Activated CD4-positive, alpha-beta T cell treated with anti-CD3 and anti-CD28 coated beads, Interleukin-2, amount 50 U/mL, for 24 hours (primary cell): ENCODE measurements at regions not wholly inside any gene's neighbourhood (a gene's known extent, or its start where the extent isn't known, plus 50 kb on each side); places are given as distances from the start of the nearest gene placed in this dataset.

Experiments
- DNase-seq, 2 donors: peaks; one replicate each; pipeline ENCODE4 v3.0.0-alpha.2; 2020; ENCODE audit warnings: low read depth in 1 of 2, low spot score in 1 of 2

GRCh38 chr1:172946814-172947507 is 103.8 kb downstream of the TNFSF18 start:
- DNase-seq = no peak

GRCh38 chr1:172948457-172948856 is 102.3 kb downstream of the TNFSF18 start:
- no peak for DNase-seq

DNA sequence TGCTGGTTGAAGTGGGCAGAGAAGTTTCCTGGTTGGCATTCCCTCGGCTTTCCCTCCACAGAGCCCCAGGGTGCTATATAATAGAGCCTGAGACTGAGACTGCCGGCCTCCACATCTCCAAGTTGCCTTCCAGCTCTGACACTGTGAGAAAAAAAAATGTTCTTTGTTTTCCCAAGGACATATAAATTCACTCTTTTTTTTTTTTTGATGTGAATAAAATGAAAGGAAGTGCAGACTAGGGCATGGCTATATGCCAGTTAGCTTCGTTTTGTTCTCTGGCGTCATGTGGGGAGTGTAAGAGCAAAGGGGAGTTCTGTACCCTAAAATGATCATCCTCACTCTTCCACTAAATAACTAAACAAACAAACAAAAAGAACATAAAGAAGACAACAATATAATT is 101.6 kb downstream of the TNFSF18 start:
- no peak for DNase-seq

DNA sequence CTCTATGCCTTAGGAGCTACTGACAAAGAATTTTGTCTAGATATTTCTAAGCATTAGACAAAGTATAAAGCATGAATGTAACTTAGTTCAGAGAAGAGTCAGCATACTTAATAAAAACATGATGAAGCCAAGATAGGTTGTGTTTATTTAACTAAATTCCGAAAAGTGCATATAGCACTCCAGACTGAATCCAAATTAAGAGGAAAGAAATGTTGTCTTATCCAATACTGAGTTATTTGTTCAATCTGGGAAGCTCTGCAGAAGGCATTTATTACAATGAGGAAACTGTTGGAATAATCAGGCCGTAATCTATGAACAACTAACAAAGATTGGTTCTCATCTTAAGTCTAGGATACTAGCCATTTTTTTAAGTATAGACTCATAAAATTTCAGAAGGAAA is 100.2 kb downstream of the TNFSF18 start:
- no peak for DNase-seq

- DNase-seq = no peak
Measured at GRCh38 chr1:172951730-172952365, 98.9 kb downstream of the TNFSF18 start.

DNA sequence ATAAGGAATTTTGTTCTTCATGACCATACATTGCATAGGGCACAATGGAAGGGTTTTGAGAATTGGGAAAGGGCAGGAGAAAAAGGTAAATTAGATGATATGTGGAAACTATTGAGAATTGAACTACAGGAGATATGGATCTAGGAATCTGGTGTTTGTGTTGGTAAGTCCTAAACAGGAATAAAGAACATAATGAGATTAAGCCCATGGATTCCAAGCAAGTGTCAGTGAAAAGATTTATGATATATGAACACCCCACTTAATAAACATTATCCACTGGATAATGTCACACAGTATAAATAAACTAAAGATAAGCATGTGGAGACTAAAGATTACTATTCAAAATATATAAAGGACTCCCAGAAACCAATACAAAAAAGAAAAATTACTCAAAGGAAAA is 98.2 kb downstream of the TNFSF18 start:
- DNase-seq = no peak

DNA sequence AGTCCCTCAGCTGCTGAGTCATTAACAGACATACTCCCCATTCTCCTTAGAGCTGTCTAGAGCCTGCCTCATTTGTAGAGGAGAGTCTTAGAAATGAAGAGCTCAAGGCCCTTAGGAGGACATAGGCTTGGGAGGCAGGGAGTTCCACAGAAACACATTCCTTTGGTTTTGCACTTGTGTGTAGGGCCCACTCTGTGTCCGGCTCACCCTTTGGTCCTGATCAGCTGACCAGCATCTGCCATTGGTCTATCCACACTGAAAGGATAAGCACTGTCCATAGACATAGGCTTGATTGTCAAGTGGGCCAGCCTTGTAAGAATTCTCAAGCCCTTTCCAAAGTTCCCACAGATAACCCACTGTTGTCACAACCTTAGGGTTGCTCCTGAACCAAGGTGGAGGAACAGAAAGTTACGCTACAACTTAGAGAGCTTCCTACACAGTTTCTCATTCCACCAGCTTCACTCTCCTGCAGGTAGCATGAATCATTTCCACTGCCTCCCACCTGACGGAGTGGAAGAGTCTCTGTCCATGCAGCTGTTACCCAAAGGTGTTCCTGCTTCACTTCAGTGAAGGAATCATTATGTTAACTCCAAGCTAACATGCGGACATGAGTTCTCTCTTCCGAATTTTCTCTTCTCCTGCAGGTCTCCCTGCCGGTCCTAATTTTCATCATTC is 96.1 kb downstream of the TNFSF18 start:
- no peak for DNase-seq

DNA sequence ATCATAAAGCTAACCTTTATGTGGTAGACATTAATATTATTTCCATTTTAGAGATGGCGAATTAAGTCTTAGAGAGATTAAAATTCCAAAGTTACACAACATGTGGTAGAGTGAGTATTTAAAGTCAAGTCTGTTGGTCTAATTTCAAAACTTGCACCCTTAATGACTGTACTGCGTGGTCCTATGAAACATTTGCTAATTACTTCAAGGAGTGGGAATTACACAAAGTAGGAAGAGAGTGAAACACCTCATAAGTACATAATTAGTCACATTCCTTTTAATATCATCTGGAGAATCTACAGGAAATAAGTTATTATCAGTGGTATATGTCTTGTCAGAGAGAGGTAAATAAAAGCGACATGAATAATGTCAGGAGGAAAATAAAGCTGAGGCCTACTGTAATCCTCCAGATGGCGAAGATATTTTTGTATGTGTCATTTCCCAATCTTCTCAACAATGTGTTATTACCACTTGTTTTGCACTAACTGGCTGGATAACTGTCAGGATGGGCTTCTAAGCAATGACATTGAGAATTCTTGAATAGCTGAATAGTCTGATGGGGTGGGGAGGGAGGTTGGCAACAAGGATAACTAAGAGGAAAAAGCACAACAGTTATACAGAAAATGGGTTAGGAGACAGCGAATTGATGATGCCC is 95.5 kb downstream of the TNFSF18 start:
- DNase-seq = no peak

DNA sequence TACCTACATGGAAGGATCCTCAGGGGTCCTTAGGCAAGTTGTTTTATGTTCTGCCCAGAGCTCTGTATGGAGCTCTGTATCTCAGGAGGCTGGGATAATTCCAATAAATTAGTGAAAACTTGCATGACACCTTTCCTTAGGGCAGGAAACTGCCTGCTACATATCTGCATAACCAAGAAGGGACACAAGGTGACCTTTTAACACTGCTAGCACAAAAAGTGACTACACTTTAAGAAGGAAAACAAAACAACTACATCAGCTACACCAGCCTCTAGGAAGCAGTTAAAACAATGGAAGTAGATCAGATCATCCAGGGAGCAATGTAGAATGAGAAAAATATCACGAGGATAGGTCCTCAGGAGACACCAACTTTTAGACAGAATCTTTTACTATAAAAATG is 93.9 kb downstream of the TNFSF18 start:
- no peak for DNase-seq

DNA sequence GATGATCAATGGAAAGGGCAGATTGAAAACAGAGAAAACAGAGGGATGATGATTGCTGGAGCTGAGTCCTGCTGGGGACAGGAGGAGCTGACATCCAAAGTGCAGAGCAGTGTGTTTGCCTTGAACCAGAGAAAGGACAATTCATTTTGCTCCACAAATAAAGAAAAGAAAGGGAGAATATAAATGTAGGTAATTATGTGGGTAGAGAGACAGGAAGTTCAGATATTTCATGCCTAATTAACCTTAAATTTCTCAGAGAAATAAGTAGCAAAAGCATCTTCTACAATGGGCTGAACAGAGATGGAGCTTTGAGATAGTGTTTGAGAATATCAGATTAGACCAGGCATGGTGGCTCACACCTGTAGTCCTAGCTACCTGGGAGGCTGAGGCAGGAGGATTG is 93.2 kb downstream of the TNFSF18 start:
- DNase-seq = no peak

DNA sequence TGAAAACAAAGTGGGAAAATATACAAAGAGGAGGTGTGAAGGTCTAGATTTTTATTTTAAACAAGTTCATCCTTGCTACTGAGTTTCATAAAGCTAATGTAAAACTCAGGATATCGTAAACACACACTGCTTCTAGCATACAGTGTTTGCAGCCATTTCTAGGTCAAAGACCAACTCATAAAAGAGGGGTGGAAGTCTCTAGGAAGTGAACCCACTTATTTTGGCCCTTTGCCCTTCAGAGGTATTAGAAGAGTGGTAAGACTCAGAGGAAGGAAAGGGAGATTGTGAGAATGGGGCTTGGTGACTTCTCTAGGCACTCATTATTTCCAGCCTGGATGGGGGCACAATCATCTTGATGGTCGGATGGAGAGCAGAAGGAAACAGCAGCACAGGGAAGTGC is 91.2 kb downstream of the TNFSF18 start:
- DNase-seq = no peak

- DNase-seq = no peak
Measured at GRCh38 chr1:172960019-172960418, 90.7 kb downstream of the TNFSF18 start.

DNA sequence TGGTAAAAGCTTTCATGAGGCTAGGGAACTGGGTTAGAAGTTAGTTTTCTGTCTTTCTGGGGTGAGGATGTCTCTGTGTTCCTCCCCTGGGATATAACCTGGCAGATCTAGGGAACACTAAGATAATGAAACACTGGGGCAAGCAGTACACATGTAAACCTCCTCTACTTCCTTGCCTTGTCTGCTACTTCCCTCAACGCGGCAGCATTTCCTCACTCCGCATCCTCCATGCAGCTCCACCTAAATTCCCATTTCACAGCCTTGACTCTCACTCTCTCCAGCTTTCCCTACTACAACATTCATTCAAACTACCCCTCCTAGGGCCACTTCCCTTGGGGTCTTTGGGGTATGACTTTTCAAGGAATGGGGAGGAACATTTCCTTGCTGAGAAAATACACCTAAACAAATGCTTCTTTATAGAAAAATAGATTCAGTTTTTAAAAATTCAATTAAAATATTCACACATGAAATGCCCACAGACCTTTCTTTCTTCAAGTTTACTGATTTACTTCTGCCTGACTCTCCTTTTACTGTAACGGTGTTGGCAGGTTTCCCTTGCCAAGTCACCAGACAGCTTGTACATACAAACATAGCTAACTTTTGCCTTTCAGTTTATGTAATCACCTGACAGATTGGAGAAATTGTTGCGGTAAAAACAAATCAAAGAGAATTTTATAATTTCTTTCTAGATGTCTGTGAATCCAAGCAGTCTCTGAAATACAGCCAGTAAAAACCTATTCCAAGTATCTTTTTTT is 90.1 kb downstream of the TNFSF18 start:
- no peak for DNase-seq

- no peak for DNase-seq
Measured at GRCh38 chr1:172964864-172965263, 85.9 kb downstream of the TNFSF18 start.

DNA sequence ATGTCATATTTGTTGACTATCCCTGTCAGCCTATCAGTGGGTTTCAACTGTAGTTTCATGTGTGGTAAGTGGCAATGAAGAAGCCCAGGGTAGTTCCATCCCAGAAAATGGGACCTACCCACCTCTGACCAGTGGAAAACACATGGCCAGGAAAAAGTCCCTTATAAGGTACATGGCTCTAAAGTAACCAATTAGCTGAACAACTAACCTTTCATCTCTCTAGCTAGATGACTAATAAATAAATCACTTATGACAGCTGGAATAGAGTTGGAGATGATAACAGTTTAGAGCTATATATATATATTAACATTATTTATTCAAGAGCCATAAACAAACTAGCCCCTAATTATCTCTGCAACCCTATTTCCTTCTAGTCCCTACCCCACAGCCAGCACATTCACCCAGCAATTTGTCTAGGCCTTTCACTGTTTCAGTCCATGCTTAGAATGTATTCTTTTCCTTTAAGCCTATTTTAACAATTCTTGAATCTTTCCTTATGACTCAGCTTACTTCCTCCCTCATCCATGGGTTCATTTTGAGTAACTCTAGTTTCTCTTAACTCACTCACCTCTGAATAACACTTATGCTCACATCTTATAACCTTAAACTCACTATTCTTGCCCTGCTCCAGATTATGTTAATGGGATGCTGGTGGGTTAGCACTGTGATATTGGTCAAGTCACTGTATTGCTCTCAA is 83.7 kb downstream of the TNFSF18 start:
- no peak for DNase-seq

DNA sequence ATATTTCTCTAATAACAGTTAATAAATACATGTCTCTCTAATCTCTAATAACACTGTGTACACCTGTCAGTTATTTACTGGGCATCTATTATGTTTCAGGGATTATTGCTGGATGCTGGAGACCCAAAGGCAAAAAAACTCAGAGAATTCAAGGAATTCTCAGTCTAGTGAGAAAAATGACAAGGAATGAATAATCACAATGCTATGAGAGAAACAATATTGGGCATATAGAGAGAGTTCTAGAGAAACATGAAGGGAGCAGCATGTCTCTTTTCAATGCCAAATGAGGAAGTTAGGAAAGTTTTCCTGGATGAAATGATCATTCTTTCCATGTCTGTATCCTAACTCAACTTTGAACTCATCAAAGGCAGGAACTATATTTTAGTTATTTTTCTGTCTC is 82.8 kb downstream of the TNFSF18 start:
- DNase-seq = no peak

DNA sequence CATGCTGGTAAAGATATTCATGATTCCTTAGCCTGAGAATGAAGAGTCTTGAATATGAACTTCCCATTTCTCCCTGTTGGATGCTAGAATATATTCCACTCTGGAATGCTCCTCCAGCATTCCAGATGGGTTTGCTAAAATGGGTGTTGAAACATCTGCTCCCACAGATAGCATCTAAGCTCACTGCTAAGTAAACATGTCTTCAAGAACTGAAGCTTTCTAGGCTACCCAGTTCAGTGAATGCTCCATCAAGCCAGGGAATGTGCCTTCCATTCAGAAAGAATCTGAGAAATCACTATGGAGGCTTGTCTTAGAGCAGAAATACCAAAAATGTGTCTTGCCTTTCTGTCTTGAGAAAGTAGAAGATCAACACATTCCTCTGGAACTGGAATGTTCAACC is 81.1 kb downstream of the TNFSF18 start:
- DNase-seq = no peak

DNA sequence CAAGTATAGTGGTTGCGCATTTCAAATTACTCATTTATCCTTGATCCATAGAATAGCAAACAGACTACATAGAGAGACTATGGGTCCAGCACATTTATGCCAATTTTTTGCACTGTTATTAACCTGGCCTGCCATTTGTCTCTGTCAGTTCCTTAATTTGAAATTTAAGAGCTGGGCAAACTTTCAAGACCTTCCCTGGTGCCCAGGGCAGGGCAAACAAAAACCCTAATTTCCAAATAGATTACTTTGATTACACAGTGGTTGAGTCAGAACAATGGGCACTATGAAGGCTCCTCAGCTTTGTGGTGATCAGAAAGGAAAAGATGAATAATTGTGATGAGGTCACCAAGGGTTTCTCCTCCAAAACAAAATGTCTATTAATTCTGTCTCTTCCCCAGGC is 80.6 kb downstream of the TNFSF18 start:
- no peak for DNase-seq

DNA sequence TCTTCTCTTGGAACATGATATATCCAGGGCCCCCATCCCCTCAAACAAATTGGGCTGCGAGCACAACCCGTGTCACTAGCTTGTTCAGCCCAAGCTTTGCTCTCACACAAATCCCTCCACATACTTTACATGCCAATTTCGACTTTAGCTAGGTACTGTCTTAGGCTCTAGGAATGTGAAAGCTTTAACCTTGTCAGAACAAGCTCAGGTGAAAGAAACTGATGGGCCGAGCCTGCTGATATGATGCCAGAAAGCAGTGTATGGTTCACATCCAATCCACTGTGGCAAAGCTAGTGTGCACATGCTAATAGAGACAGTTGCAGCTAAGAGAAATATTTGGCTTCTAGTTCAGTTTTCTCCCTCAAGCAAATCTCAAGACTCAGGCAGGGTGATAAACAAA is 79.5 kb downstream of the TNFSF18 start:
- no peak for DNase-seq

DNA sequence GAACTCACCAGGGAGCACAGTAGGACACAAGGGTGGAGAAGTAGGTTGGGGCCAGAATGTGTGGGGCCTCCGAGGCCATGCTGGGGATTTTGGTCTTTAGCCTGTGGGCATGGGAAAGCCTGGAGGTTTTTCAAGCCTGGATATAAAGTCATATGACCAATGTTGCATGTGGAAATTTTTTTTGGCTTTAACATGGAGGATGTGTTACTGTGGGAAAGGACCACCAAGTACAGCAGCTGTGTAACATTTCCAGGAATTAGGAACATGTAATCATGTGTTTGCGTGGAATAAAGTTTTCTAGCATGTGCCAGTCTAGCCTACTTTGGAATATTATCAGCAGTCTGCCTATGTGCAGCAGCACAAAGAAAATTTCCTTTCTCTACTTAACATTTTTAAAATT is 78.5 kb downstream of the TNFSF18 start:
- DNase-seq = no peak

DNA sequence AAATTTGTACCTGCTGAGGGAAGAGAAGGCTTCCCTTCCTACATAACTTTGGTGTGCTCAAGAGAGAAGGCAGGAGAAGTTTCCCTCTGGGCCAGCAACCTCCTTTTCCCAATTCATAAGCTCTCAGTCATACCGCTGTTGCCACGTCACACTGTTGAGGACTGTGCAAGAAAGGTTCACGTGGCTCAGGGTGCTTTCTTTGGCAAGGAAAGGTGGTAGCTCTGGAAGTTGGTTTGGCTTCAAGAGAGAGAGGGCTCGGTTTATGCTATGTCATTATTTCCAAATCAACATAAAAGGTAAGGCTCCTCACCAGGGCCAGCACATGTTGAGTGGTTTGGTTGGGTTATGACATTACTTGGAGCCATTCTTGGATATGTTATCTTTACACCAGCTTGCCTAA is 77.3 kb downstream of the TNFSF18 start:
- no peak for DNase-seq
